SK-N-SH treated with all-trans-retinoic acid at 6 μM for 48 hours (cell line): ENCODE measurements at regions not wholly inside any gene's neighbourhood (a gene's known extent, or its start where the extent isn't known, plus 50 kb on each side); places are given as distances from the start of the nearest gene placed in this dataset.

ENCODE experiments used
- SNAI2 ChIP-seq: fragments of 250-450 bp; sonication (Bioruptor Pico); IDR thresholded peaks from 2 replicates; pipeline ENCODE4 v1.5.0; 2020; ENCODE audit warnings: mild to moderate bottlenecking, moderate library complexity
- TF ChIP-seq, protein P1 (sequence below): fragments of 250-450 bp; sonication (Bioruptor Pico); IDR thresholded peaks from 2 replicates; pipeline ENCODE4 v1.8.0; 2020; ENCODE audit warnings: mild to moderate bottlenecking, moderate library complexity, borderline replicate concordance

- no peak for TF ChIP-seq SNAI2 (CRISPR knock-in tag)
- TF ChIP-seq, protein P1, sequence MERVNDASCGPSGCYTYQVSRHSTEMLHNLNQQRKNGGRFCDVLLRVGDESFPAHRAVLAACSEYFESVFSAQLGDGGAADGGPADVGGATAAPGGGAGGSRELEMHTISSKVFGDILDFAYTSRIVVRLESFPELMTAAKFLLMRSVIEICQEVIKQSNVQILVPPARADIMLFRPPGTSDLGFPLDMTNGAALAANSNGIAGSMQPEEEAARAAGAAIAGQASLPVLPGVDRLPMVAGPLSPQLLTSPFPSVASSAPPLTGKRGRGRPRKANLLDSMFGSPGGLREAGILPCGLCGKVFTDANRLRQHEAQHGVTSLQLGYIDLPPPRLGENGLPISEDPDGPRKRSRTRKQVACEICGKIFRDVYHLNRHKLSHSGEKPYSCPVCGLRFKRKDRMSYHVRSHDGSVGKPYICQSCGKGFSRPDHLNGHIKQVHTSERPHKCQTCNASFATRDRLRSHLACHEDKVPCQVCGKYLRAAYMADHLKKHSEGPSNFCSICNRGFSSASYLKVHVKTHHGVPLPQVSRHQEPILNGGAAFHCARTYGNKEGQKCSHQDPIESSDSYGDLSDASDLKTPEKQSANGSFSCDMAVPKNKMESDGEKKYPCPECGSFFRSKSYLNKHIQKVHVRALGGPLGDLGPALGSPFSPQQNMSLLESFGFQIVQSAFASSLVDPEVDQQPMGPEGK (CRISPR knock-in tag), result no peak
Measured at GRCh38 chr2:138356178-138356577, 145.4 kb upstream of the SPOPL start.
